ENCODE measurements at regions not wholly inside any gene's neighbourhood (a gene's known extent, or its start where the extent isn't known, plus 50 kb on each side); places are given as distances from the start of the nearest gene placed in this dataset.

- TF ChIP-seq CTCF (IDR thresholded peaks at IDR 0.05) (no peak), EP300 (IDR thresholded peaks at IDR 0.05) (no peak), RFX5 (IDR thresholded peaks at IDR 0.05) (no peak), MAZ (IDR thresholded peaks at IDR 0.05; ENCODE audit: borderline replicate concordance, low read depth, low read length) (no peak), POLR2A (IDR thresholded peaks at IDR 0.05; ENCODE audit: low read length) (no peak), HDAC2 (IDR thresholded peaks at IDR 0.05) (no peak), KDM5A (IDR thresholded peaks at IDR 0.05) (no peak), CBX8 (IDR thresholded peaks at IDR 0.05) (no peak), REST (IDR thresholded peaks at IDR 0.05) (no peak), MYC (IDR thresholded peaks at IDR 0.05; ENCODE audit: borderline replicate concordance, low read length) (no peak)
These were observed 570.2 kb downstream of the SLITRK1 start for GRCh38 chr13:83311886-83312577.

Measured in A549 (cell line).